Stimulated activated CD8-positive, alpha-beta memory T cell treated with anti-CD3 and anti-CD28 coated beads, Interleukin-12 subunit alpha, Interleukin-12 subunit beta, amount 100 ng/mL, for 1 hour (primary cell): ENCODE measurements at regions not wholly inside any gene's neighbourhood (a gene's known extent, or its start where the extent isn't known, plus 50 kb on each side); places are given as distances from the start of the nearest gene placed in this dataset.

ENCODE experiments used
- DNase-seq: peaks from one replicate; pipeline ENCODE4 v3.0.0-alpha.2; 2020; ENCODE audit warnings: low read depth

GRCh38 chr12:27179400-27180214 lies 64.5 kb upstream of the STK38L start:
- DNase-seq = no peak

GRCh38 chr12:27180906-27181505 lies 63.1 kb upstream of the STK38L start:
- no peak for DNase-seq

- DNase-seq = no peak
Observed at GRCh38 chr12:27183342-27183741, 60.7 kb upstream of the STK38L start.

- DNase-seq = no peak
Observed at GRCh38 chr12:27185234-27186021, 58.7 kb upstream of the STK38L start.

GRCh38 chr12:27186022-27186839 lies 57.9 kb upstream of the STK38L start:
- DNase-seq = no peak

GRCh38 chr12:27187697-27188096 lies 56.4 kb upstream of the STK38L start:
- DNase-seq = no peak

- DNase-seq = no peak
Observed at GRCh38 chr12:27190761-27191160, 53.3 kb upstream of the STK38L start.

- no peak for DNase-seq
Observed at GRCh38 chr12:27191531-27191930, 52.6 kb upstream of the STK38L start.

GRCh38 chr12:27192118-27192802 lies 51.8 kb upstream of the STK38L start:
- DNase-seq = no peak

- no peak for DNase-seq
Observed at GRCh38 chr12:27193106-27193505, 51.0 kb upstream of the STK38L start.

- no peak for DNase-seq
Observed at GRCh38 chr12:27193854-27194544, 50.1 kb upstream of the STK38L start.
